ENCODE measurements at regions not wholly inside any gene's neighbourhood (a gene's known extent, or its start where the extent isn't known, plus 50 kb on each side); places are given as distances from the start of the nearest gene placed in this dataset.
"Not testable (repeated sequence)": the region's sequence is repeated elsewhere in the genome, so short reads cannot be mapped to it uniquely, and the experiment has no call there.

DNA sequence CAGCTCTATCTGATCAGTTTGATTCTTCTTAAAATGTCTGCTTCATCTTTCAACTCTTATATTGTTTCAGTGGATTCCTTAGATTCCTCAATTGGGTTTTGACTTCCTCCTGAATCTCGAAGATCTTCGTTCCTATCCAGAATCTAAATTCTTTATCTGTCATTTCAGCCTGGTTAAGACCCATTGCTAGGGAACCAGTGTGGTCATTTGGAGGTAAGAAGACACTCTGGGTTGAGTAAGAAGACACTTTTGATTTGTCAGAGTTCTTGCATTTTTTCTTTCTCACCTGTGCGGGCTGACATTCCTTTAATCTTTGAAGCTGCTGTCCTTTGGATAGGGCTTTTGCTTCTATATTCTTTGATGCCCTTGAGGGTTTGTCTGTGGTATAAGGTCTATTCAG lies 291.9 kb downstream of the SLC7A11 start:
- H3K4me3 ChIP-seq, result no peak overlapping the region
- intact Hi-C loops (cut with DNase I), result no loop called here
- H3K36me3 ChIP-seq (replicated peaks in 1 of 2; ENCODE audit: insufficient read depth in 1 of 2, low read depth in 2 of 2), result no peaks in the 10 kb centered on the region
- no peaks in the 10 kb centered on the region for H3K4me1 ChIP-seq
- 84 to 86% methylated on average over 3 of the region's 3 CpGs for WGBS, 2 donors
- TF ChIP-seq CTCF (IDR thresholded peaks at IDR 0.05) (no peak), POLR2A (IDR thresholded peaks at IDR 0.05) (no peak)
- no peaks in the 10 kb centered on the region for H3K27me3 ChIP-seq
- no peak overlapping the region for H3K27ac ChIP-seq
- no peak for DNase-seq
- H3K9me3 ChIP-seq, result no peaks in the 10 kb centered on the region
- ATAC-seq, result no peak

- H3K9me3 ChIP-seq, result no peaks in the 10 kb centered on the region
- no peaks in the 10 kb centered on the region for H3K4me1 ChIP-seq
- TF ChIP-seq POLR2A (IDR thresholded peaks at IDR 0.05) (no peak), CTCF (IDR thresholded peaks at IDR 0.05) (no peak)
- intact Hi-C loops (cut with DNase I), result no loop called here
- no peak for DNase-seq
- no peak overlapping the region for H3K27ac ChIP-seq
- no peak for ATAC-seq
- no peaks in the 10 kb centered on the region for H3K36me3 ChIP-seq (replicated peaks in 1 of 2; ENCODE audit: insufficient read depth in 1 of 2, low read depth in 2 of 2)
- no peaks in the 10 kb centered on the region for H3K27me3 ChIP-seq
- no peak overlapping the region for H3K4me3 ChIP-seq
Measured at GRCh38 chr4:137949746-137950145, 292.4 kb downstream of the SLC7A11 start.

- Histone ChIP-seq H3K27me3 (no peaks in the 10 kb centered on the region), H3K4me3 (no peak overlapping the region), H3K36me3 (replicated peaks in 1 of 2; ENCODE audit: insufficient read depth in 1 of 2, low read depth in 2 of 2) (no peaks in the 10 kb centered on the region), H3K27ac (no peak overlapping the region), H3K9me3 (no peaks in the 10 kb centered on the region), H3K4me1 (no peaks in the 10 kb centered on the region)
- intact Hi-C loops (cut with DNase I), result no loop called here
- TF ChIP-seq POLR2A (IDR thresholded peaks at IDR 0.05) (no peak), CTCF (IDR thresholded peaks at IDR 0.05) (no peak)
- 87 to 95% methylated on average over 1 of the region's 1 CpG for WGBS, 2 donors
- no peak for ATAC-seq
- DNase-seq, result no peak
Measured at GRCh38 chr4:137946453-137947174, 295.5 kb downstream of the SLC7A11 start.

DNA sequence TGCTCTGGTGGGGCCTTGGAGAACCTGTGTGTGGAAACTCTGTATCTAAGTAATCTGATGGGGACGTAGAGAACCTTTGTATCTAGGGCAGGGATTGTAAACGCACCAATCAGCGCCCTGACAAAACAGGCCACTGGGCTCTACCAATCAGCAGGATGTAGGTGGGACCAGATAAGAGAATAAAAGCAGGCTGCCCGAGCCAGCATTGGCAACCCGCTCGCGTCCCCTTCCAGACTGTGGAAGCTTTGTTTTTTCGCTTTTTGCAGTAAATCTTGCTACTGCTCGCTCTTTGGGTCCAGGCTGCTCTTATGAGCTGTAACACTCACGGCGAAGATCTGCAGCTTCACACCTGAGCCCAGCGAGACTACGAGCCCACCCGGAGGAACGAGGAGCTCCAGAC lies 299.3 kb downstream of the SLC7A11 start:
- H3K9me3 ChIP-seq; intact Hi-C loops (cut with DNase I); H3K27ac ChIP-seq; DNase-seq; H3K36me3 ChIP-seq (replicated peaks in 1 of 2; ENCODE audit: insufficient read depth in 1 of 2, low read depth in 2 of 2); H3K4me1 ChIP-seq; H3K27me3 ChIP-seq; ATAC-seq; H3K4me3 ChIP-seq: not testable (repeated sequence)
- 84 to 91% methylated on average over 11 to 15 of the region's 15 CpGs for WGBS, 2 donors

- DNase-seq; H3K4me1 ChIP-seq; ATAC-seq; H3K9me3 ChIP-seq; H3K27ac ChIP-seq; H3K27me3 ChIP-seq; intact Hi-C loops (cut with DNase I); H3K36me3 ChIP-seq (replicated peaks in 1 of 2; ENCODE audit: insufficient read depth in 1 of 2, low read depth in 2 of 2); H3K4me3 ChIP-seq: not testable (repeated sequence)
- 94% methylated on average over 22 of the region's 32 CpGs; no CpG with 5 or more reads in 1 of the 2 donors for WGBS, 2 donors
Measured at GRCh38 chr4:137942015-137942515, 300.1 kb downstream of the SLC7A11 start.

GRCh38 chr4:137934911-137935310 lies 307.2 kb downstream of the SLC7A11 start:
- Histone ChIP-seq H3K9me3 (no peaks in the 10 kb centered on the region), H3K4me1 (no peaks in the 10 kb centered on the region), H3K27ac (no peak overlapping the region), H3K4me3 (no peak overlapping the region), H3K27me3 (no peaks in the 10 kb centered on the region), H3K36me3 (replicated peaks in 1 of 2; ENCODE audit: insufficient read depth in 1 of 2, low read depth in 2 of 2) (no peaks in the 10 kb centered on the region)
- DNase-seq (no peak), ATAC-seq (no peak)
- TF ChIP-seq POLR2A (IDR thresholded peaks at IDR 0.05) (no peak), CTCF (IDR thresholded peaks at IDR 0.05) (no peak)
- WGBS, 2 donors, result 48 to 63% methylated on average over 1 of the region's 1 CpG
- intact Hi-C loops (cut with DNase I), result no loop called here

Data from body of pancreas (tissue), 4 donors.